Mesendoderm (in vitro differentiated cells): ENCODE measurements at regions not wholly inside any gene's neighbourhood (a gene's known extent, or its start where the extent isn't known, plus 50 kb on each side); places are given as distances from the start of the nearest gene placed in this dataset.

Experiments used
- DNase-seq: peaks from one replicate; pipeline ENCODE4 v3.0.0; 2013
- H2AK5ac ChIP-seq: 2 replicates; pipeline ENCODE4 v1.6.1; 2013; ENCODE audit warnings: low read length, inconsistent platforms
- H2BK120ac ChIP-seq: 2 replicates; pipeline ENCODE4 v1.6.1; 2013; ENCODE audit warnings: low read depth, mild to moderate bottlenecking, low read length, moderate library complexity, mixed read lengths
- H2BK15ac ChIP-seq: replicated peaks from 2 replicates; pipeline ENCODE4 v1.6.1; 2013; ENCODE audit warnings: low read depth, mild to moderate bottlenecking, moderate library complexity
- H2BK5ac ChIP-seq: 2 replicates; pipeline ENCODE4 v1.6.1; 2013; ENCODE audit warnings: low read length, inconsistent platforms
- H3K18ac ChIP-seq: 2 replicates; pipeline ENCODE4 v1.6.1; 2013; ENCODE audit warnings: mild to moderate bottlenecking, low read length, mixed read lengths
- H3K23ac ChIP-seq: one replicate; pipeline ENCODE4 v1.6.1; 2013; ENCODE audit warnings: low read length
- H3K27ac ChIP-seq: 2 replicates; pipeline ENCODE4 v1.5.1; 2013; ENCODE audit warnings: low read depth, mild to moderate bottlenecking, inconsistent platforms, low read length, moderate library complexity
- H3K27me3 ChIP-seq: 2 replicates; pipeline ENCODE4 v1.6.1; 2013; ENCODE audit warnings: low read length, control low read depth, mild to moderate bottlenecking, inconsistent platforms; ENCODE audit not compliant: insufficient read depth, poor library complexity
- H3K36me3 ChIP-seq: 2 replicates; pipeline ENCODE4 v1.6.1; 2013; ENCODE audit warnings: low read length, inconsistent platforms; ENCODE audit not compliant: control insufficient read depth, insufficient read depth
- H3K4ac ChIP-seq: one replicate; pipeline ENCODE4 v1.6.1; 2013; ENCODE audit warnings: low read depth, mild to moderate bottlenecking, low read length, moderate library complexity
- H3K4me1 ChIP-seq: 2 replicates; pipeline ENCODE4 v1.6.1; 2013; ENCODE audit warnings: low read depth, low read length, inconsistent platforms; ENCODE audit not compliant: control insufficient read depth
- H3K4me2 ChIP-seq: 2 replicates; pipeline ENCODE4 v1.6.1; 2013; ENCODE audit warnings: low read length
- H3K4me3 ChIP-seq: 2 replicates; pipeline ENCODE4 v1.5.1; 2013; ENCODE audit warnings: mild to moderate bottlenecking, low read length
- H3K56ac ChIP-seq: one replicate; pipeline ENCODE4 v1.6.1; 2013; ENCODE audit warnings: low read length
- H3K79me1 ChIP-seq: 2 replicates; pipeline ENCODE4 v1.6.1; 2013; ENCODE audit warnings: low read length, inconsistent platforms
- H3K79me2 ChIP-seq: 2 replicates; pipeline ENCODE4 v1.6.1; 2013; ENCODE audit warnings: mild to moderate bottlenecking, low read length; ENCODE audit not compliant: control insufficient read depth, insufficient read depth
- H3K9ac ChIP-seq: 2 replicates; pipeline ENCODE4 v1.6.1; 2013; ENCODE audit warnings: low read length, inconsistent platforms
- H4K5ac ChIP-seq: one replicate; pipeline ENCODE4 v1.6.1; 2013; ENCODE audit warnings: low read length
- H4K8ac ChIP-seq: one replicate; pipeline ENCODE4 v1.6.1; 2013; ENCODE audit warnings: low read depth, mild to moderate bottlenecking, control low read depth, low read length, moderate library complexity
- WGBS: extraction: QIAGEN DNeasy Blood & Tissue Kit; methylation state at CpG from one replicate; pipeline ENCODE4 v1.1.7; 2013; ENCODE audit warnings: low lambda C conversion rate, missing lambda C conversion rate; ENCODE audit not compliant: insufficient coverage; ENCODE audit errors: extremely low coverage; 5-methylcytosine and 5-hydroxymethylcytosine counted together

GRCh38 chr2:48015421-48015820, 109.1 kb upstream of the FBXO11 start:
- H3K27me3 ChIP-seq: no peaks in the 10 kb centered on the region
- H2BK15ac ChIP-seq: no peak overlapping the region
- no peak overlapping the region for H3K18ac ChIP-seq
- no peak overlapping the region for H2AK5ac ChIP-seq
- H3K4me3 ChIP-seq: no peak overlapping the region
- H2BK5ac ChIP-seq: no peak overlapping the region
- H4K5ac ChIP-seq: no peak overlapping the region
- H3K4ac ChIP-seq: no peak overlapping the region
- H3K4me2 ChIP-seq: no peak overlapping the region
- H3K36me3 ChIP-seq: no peaks in the 10 kb centered on the region
- H3K23ac ChIP-seq: no peak overlapping the region
- WGBS: no CpG with 5 or more reads among the region's 1 CpG
- no peak overlapping the region for H4K8ac ChIP-seq
- DNase-seq: no peak
- H3K56ac ChIP-seq: no peak overlapping the region
- no peak overlapping the region for H2BK120ac ChIP-seq
- H3K79me2 ChIP-seq: no peaks in the 10 kb centered on the region
- H3K27ac ChIP-seq: no peak overlapping the region
- no peaks in the 10 kb centered on the region for H3K4me1 ChIP-seq
- no peak overlapping the region for H3K9ac ChIP-seq
- H3K79me1 ChIP-seq: no peaks in the 10 kb centered on the region

- peak overlapping the region; percentile 11 for H3K4ac ChIP-seq
- no peak overlapping the region for H4K5ac ChIP-seq
- H2AK5ac ChIP-seq: no peak overlapping the region
- H4K8ac ChIP-seq: no peak overlapping the region
- no peaks in the 10 kb centered on the region for H3K79me2 ChIP-seq
- no peak overlapping the region for H3K4me2 ChIP-seq
- H3K4me1 ChIP-seq: no peaks in the 10 kb centered on the region
- no peaks in the 10 kb centered on the region for H3K36me3 ChIP-seq
- no peak overlapping the region for H2BK5ac ChIP-seq
- no peak overlapping the region for H2BK120ac ChIP-seq
- H3K4me3 ChIP-seq: no peak overlapping the region
- no peaks in the 10 kb centered on the region for H3K79me1 ChIP-seq
- H3K27ac ChIP-seq: no peak overlapping the region
- WGBS: no CpG with 5 or more reads among the region's 7 CpGs
- DNase-seq: peak; percentile 70
- no peak overlapping the region for H3K9ac ChIP-seq
- no peak overlapping the region for H3K23ac ChIP-seq
- H2BK15ac ChIP-seq: no peak overlapping the region
- no peaks in the 10 kb centered on the region for H3K27me3 ChIP-seq
- no peak overlapping the region for H3K18ac ChIP-seq
- H3K56ac ChIP-seq: no peak overlapping the region
Measured at GRCh38 chr2:48016225-48017019, 110.1 kb upstream of the FBXO11 start.

- H3K4ac ChIP-seq: no peak overlapping the region
- no peak overlapping the region for H3K18ac ChIP-seq
- H3K56ac ChIP-seq: no peak overlapping the region
- H3K4me1 ChIP-seq: no peaks in the 10 kb centered on the region
- no peaks in the 10 kb centered on the region for H3K27me3 ChIP-seq
- H4K5ac ChIP-seq: no peak overlapping the region
- no peak overlapping the region for H3K4me2 ChIP-seq
- no peak overlapping the region for H2BK15ac ChIP-seq
- no peak overlapping the region for H2BK120ac ChIP-seq
- no peak overlapping the region for H3K23ac ChIP-seq
- no CpG with 5 or more reads among the region's 7 CpGs for WGBS
- H3K9ac ChIP-seq: no peak overlapping the region
- H4K8ac ChIP-seq: no peak overlapping the region
- H2AK5ac ChIP-seq: no peak overlapping the region
- H3K79me2 ChIP-seq: no peaks in the 10 kb centered on the region
- H3K27ac ChIP-seq: no peak overlapping the region
- DNase-seq: no peak
- no peak overlapping the region for H3K4me3 ChIP-seq
- H3K36me3 ChIP-seq: no peaks in the 10 kb centered on the region
- H3K79me1 ChIP-seq: no peaks in the 10 kb centered on the region
- no peak overlapping the region for H2BK5ac ChIP-seq
Measured at GRCh38 chr2:48017136-48017535, 110.8 kb upstream of the FBXO11 start.

GRCh38 chr2:48018480-48018879, 112.2 kb upstream of the FBXO11 start:
- Histone ChIP-seq H3K4me1 (no peaks in the 10 kb centered on the region), H3K4me2 (no peak overlapping the region), H3K79me2 (no peaks in the 10 kb centered on the region), H3K36me3 (no peaks in the 10 kb centered on the region), H3K18ac (no peak overlapping the region), H2BK120ac (no peak overlapping the region), H4K8ac (no peak overlapping the region), H3K9ac (no peak overlapping the region), H2BK5ac (no peak overlapping the region), H3K56ac (no peak overlapping the region), H2BK15ac (no peak overlapping the region), H3K27me3 (no peaks in the 10 kb centered on the region), H4K5ac (no peak overlapping the region), H3K79me1 (no peaks in the 10 kb centered on the region), H3K27ac (no peak overlapping the region), H3K23ac (no peak overlapping the region), H3K4me3 (no peak overlapping the region), H3K4ac (no peak overlapping the region), H2AK5ac (no peak overlapping the region)
- no peak for DNase-seq

- no peak overlapping the region for H3K18ac ChIP-seq
- H3K4me3 ChIP-seq: no peak overlapping the region
- no peak overlapping the region for H3K56ac ChIP-seq
- whole genome bisulfite sequencing: no CpG with 5 or more reads among the region's 1 CpG
- H3K27me3 ChIP-seq: no peaks in the 10 kb centered on the region
- H4K5ac ChIP-seq: no peak overlapping the region
- no peak for DNase-seq
- no peaks in the 10 kb centered on the region for H3K79me2 ChIP-seq
- no peak overlapping the region for H2BK15ac ChIP-seq
- H3K23ac ChIP-seq: no peak overlapping the region
- H3K27ac ChIP-seq: no peak overlapping the region
- H4K8ac ChIP-seq: no peak overlapping the region
- H3K79me1 ChIP-seq: no peaks in the 10 kb centered on the region
- H3K36me3 ChIP-seq: no peaks in the 10 kb centered on the region
- no peak overlapping the region for H2BK5ac ChIP-seq
- no peak overlapping the region for H2AK5ac ChIP-seq
- H3K4me1 ChIP-seq: no peaks in the 10 kb centered on the region
- no peak overlapping the region for H3K4ac ChIP-seq
- H3K9ac ChIP-seq: no peak overlapping the region
- H2BK120ac ChIP-seq: no peak overlapping the region
- H3K4me2 ChIP-seq: no peak overlapping the region
Measured at GRCh38 chr2:48026865-48027264, 120.6 kb upstream of the FBXO11 start.

- no peak overlapping the region for H2BK15ac ChIP-seq
- no peak overlapping the region for H3K56ac ChIP-seq
- H3K9ac ChIP-seq: no peak overlapping the region
- H3K36me3 ChIP-seq: no peaks in the 10 kb centered on the region
- H3K4me1 ChIP-seq: no peaks in the 10 kb centered on the region
- H3K79me1 ChIP-seq: no peaks in the 10 kb centered on the region
- no peak overlapping the region for H3K18ac ChIP-seq
- no peak overlapping the region for H4K8ac ChIP-seq
- H3K4ac ChIP-seq: no peak overlapping the region
- H3K27ac ChIP-seq: no peak overlapping the region
- DNase-seq: no peak
- H3K27me3 ChIP-seq: no peaks in the 10 kb centered on the region
- no peaks in the 10 kb centered on the region for H3K79me2 ChIP-seq
- no peak overlapping the region for H2AK5ac ChIP-seq
- no peak overlapping the region for H2BK120ac ChIP-seq
- H3K4me2 ChIP-seq: no peak overlapping the region
- no peak overlapping the region for H2BK5ac ChIP-seq
- H3K4me3 ChIP-seq: no peak overlapping the region
- WGBS: no CpG with 5 or more reads among the region's 2 CpGs
- no peak overlapping the region for H3K23ac ChIP-seq
- H4K5ac ChIP-seq: no peak overlapping the region
Measured at GRCh38 chr2:48032765-48033164, 126.5 kb upstream of the FBXO11 start.
